ENCODE measurements at regions not wholly inside any gene's neighbourhood (a gene's known extent, or its start where the extent isn't known, plus 50 kb on each side); places are given as distances from the start of the nearest gene placed in this dataset.

- TF ChIP-seq EZH2 (IDR thresholded peaks at IDR 0.05; ENCODE audit: borderline replicate concordance) (no peak), EZH2phosphoT487 (IDR thresholded peaks at IDR 0.05; ENCODE audit: low read depth, severe bottlenecking, unreplicated experiment) (no peak)
Observed at GRCh38 chr21:27397578-27397977, 430.7 kb upstream of the ADAMTS5 start.
